Stimulated activated effector memory CD8-positive, alpha-beta T cell treated with anti-CD3 and anti-CD28 coated beads, Interleukin-12 subunit alpha, Interleukin-12 subunit beta, amount 100 ng/mL, for 72 hours (primary cell): ENCODE measurements at regions not wholly inside any gene's neighbourhood (a gene's known extent, or its start where the extent isn't known, plus 50 kb on each side); places are given as distances from the start of the nearest gene placed in this dataset.
A peak's percentile ranks its signal among the peaks of the same experiment; 100 is the strongest.

Experiments used
- ATAC-seq: fragments of 150-1000 bp; cut with Tn5 transposase; 2 replicates; pipeline ENCODE4 v1.10.0; 2021
- DNase-seq, 2 donors: peaks; one replicate each; pipeline ENCODE4 v3.0.0; 2021 to 2022; ENCODE audit warnings: low spot score in 2 of 2
- H3K27ac Mint-ChIP-seq: one replicate; pipeline ENCODE4 v1.8.0; 2022; ENCODE audit warnings: mild to moderate bottlenecking, mixed read lengths
- H3K36me3 Mint-ChIP-seq: one replicate; pipeline ENCODE4 v1.8.0; 2022; ENCODE audit warnings: mild to moderate bottlenecking, mixed read lengths
- H3K4me1 Mint-ChIP-seq: one replicate; pipeline ENCODE4 v1.8.0; 2022; ENCODE audit warnings: mixed read lengths
- H3K4me3 Mint-ChIP-seq: one replicate; pipeline ENCODE4 v1.8.0; 2022; ENCODE audit warnings: mild to moderate bottlenecking, mixed read lengths
- H3K9me3 Mint-ChIP-seq: one replicate; pipeline ENCODE4 v1.8.0; 2022; ENCODE audit warnings: mixed read lengths

- no peak overlapping the region for H3K4me3 Mint-ChIP-seq
- no peak for ATAC-seq
- H3K4me1 Mint-ChIP-seq, result no peaks in the 10 kb centered on the region
- no peaks in the 10 kb centered on the region for H3K36me3 Mint-ChIP-seq
- H3K9me3 Mint-ChIP-seq, result peaks cover 12% of the 10 kb centered on the region
- DNase-seq, result no peak
- no peak overlapping the region for H3K27ac Mint-ChIP-seq
Measured at GRCh38 chr4:60019946-60020345, 1180.2 kb upstream of the ADGRL3 start.

GRCh38 chr4:60020389-60020788 is 1179.7 kb upstream of the ADGRL3 start:
- H3K9me3 Mint-ChIP-seq, result peaks cover 14% of the 10 kb centered on the region
- no peaks in the 10 kb centered on the region for H3K36me3 Mint-ChIP-seq
- no peaks in the 10 kb centered on the region for H3K4me1 Mint-ChIP-seq
- no peak for DNase-seq
- no peak for ATAC-seq
- no peak overlapping the region for H3K27ac Mint-ChIP-seq
- H3K4me3 Mint-ChIP-seq, result no peak overlapping the region

- Mint-ChIP-seq H3K9me3 (peaks cover 16% of the 10 kb centered on the region), H3K27ac (no peak overlapping the region), H3K4me3 (no peak overlapping the region), H3K36me3 (no peaks in the 10 kb centered on the region), H3K4me1 (no peaks in the 10 kb centered on the region)
- ATAC-seq, result no peak
- DNase-seq, result no peak
Measured at GRCh38 chr4:60033826-60034225, 1166.3 kb upstream of the ADGRL3 start.

DNA sequence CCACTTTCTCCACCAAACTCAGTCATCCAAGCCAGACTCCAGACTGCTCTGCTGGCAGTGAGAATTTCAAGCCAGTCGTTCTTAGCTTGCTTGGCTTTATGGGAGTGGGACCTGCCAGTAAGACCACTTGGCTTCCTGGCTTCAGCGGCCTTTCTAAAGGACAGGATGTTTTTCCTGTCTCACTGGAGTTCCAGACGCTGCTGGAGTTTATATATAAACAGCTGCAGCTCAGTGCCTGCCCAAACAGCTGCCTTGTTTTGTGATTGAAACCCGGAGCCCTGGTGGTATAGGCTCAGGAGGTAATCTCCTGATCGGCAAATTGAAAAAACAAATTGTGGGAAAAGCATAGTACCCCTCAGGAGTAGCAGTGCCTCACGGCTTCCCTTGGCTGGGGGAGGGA is 1165.8 kb upstream of the ADGRL3 start:
- Mint-ChIP-seq H3K9me3 (peaks cover 14% of the 10 kb centered on the region), H3K36me3 (no peaks in the 10 kb centered on the region), H3K4me3 (no peak overlapping the region), H3K27ac (no peak overlapping the region), H3K4me1 (no peaks in the 10 kb centered on the region)
- ATAC-seq, result no peak
- DNase-seq, result no peak

DNA sequence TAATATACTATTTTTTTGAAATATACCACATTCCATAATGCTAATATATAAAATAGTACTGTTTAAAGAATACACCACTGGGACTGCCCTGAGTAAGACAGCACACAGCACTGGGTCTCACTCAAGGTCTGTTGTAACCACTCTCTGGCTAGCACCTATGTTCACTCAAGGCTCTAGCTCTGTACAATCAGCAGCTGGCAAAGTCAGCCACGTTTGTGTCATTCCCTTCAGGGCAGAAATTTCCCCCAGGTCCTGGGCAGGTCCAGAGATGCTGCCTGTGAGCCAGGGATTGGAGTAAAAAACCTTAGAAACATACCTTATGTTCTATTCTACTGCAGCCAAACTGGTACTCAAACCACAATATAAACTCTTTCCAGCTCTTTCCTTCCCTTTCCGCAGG is 1160.2 kb upstream of the ADGRL3 start:
- no peak for ATAC-seq
- H3K9me3 Mint-ChIP-seq, result peaks cover 16% of the 10 kb centered on the region
- no peak overlapping the region for H3K4me3 Mint-ChIP-seq

GRCh38 chr4:60042231-60042652 is 1157.9 kb upstream of the ADGRL3 start:
- no peak for DNase-seq
- H3K9me3 Mint-ChIP-seq, result peaks cover 16% of the 10 kb centered on the region
- H3K36me3 Mint-ChIP-seq, result no peaks in the 10 kb centered on the region
- H3K4me1 Mint-ChIP-seq, result no peaks in the 10 kb centered on the region
- no peak overlapping the region for H3K27ac Mint-ChIP-seq
- ATAC-seq, result peak; percentile 11
- H3K4me3 Mint-ChIP-seq, result no peak overlapping the region

More for the DNA sequence above, 1160.2 kb upstream of the ADGRL3 start:
- no peaks in the 10 kb centered on the region for H3K4me1 Mint-ChIP-seq
- no peak for DNase-seq
- H3K36me3 Mint-ChIP-seq, result no peaks in the 10 kb centered on the region
- no peak overlapping the region for H3K27ac Mint-ChIP-seq

GRCh38 chr4:60042941-60043340 is 1157.2 kb upstream of the ADGRL3 start:
- no peaks in the 10 kb centered on the region for H3K4me1 Mint-ChIP-seq
- H3K27ac Mint-ChIP-seq, result no peak overlapping the region
- peaks cover 12% of the 10 kb centered on the region for H3K9me3 Mint-ChIP-seq
- ATAC-seq (no peak), DNase-seq (no peak)
- H3K36me3 Mint-ChIP-seq, result no peaks in the 10 kb centered on the region
- no peak overlapping the region for H3K4me3 Mint-ChIP-seq

- Mint-ChIP-seq H3K27ac (no peak overlapping the region), H3K36me3 (peaks cover 6% of the 10 kb centered on the region), H3K4me1 (no peaks in the 10 kb centered on the region), H3K4me3 (no peak overlapping the region), H3K9me3 (peaks cover 17% of the 10 kb centered on the region)
- ATAC-seq (no peak), DNase-seq (no peak)
Measured at GRCh38 chr4:60078984-60079383, 1121.1 kb upstream of the ADGRL3 start.

DNA sequence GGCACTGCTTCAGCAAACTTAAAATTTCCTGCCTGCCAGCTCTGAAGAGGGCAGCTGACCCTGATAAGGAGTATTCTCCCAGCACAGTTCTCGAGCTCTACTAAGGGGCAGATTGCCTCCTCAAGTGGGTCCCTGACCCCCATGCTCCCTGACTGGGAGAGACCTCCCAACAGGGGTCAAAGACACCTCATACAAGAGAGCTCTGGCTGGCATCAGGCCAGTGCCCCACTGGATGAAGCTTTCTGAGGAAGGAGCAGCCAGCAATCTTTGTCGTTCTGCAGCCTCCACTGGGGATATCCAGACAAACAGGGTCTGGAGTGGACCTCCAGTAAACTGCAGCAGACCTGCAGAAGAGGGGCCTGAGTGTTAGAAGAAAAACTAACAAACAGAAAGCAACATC is 1118.3 kb upstream of the ADGRL3 start:
- H3K9me3 Mint-ChIP-seq, result peaks cover 28% of the 10 kb centered on the region
- no peak for DNase-seq
- ATAC-seq, result no peak
- peaks cover under 1% of the 10 kb centered on the region for H3K36me3 Mint-ChIP-seq
- no peak overlapping the region for H3K27ac Mint-ChIP-seq
- no peak overlapping the region for H3K4me3 Mint-ChIP-seq
- no peaks in the 10 kb centered on the region for H3K4me1 Mint-ChIP-seq

DNA sequence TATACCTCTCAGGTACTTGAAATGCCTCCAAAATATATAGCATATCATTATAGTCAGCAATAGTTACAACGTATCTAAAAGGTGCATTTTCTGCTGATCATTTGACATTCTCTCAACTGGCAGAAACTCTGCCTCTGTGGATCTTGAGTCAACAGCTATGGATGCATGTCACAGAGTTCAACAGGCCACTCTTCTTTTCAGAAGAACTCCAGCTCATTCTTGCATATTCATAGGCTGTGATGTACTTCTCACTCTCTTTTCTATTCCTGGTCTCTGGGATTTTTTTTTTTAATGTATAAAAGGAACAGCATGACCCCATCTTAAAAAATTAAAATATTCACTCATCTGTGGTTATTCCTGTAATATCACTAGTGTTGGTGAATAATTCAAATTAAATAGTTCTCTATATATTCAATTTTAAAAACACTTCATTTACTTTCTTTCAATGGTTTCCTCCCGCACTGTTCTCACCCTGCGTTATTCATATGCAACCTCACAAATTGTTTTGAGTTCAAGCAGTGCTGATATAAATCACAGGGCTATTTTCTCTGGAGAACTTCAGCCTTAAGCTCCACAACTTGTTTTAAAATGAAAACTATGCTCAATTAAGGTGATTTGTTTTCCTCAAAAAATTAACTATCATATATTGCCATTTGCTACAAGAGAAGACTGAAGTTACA is 1111.2 kb upstream of the ADGRL3 start:
- ATAC-seq (no peak), DNase-seq (no peak)
- no peak overlapping the region for H3K27ac Mint-ChIP-seq
- peaks cover 25% of the 10 kb centered on the region for H3K9me3 Mint-ChIP-seq
- no peaks in the 10 kb centered on the region for H3K36me3 Mint-ChIP-seq
- H3K4me1 Mint-ChIP-seq, result no peaks in the 10 kb centered on the region
- H3K4me3 Mint-ChIP-seq, result no peak overlapping the region

DNA sequence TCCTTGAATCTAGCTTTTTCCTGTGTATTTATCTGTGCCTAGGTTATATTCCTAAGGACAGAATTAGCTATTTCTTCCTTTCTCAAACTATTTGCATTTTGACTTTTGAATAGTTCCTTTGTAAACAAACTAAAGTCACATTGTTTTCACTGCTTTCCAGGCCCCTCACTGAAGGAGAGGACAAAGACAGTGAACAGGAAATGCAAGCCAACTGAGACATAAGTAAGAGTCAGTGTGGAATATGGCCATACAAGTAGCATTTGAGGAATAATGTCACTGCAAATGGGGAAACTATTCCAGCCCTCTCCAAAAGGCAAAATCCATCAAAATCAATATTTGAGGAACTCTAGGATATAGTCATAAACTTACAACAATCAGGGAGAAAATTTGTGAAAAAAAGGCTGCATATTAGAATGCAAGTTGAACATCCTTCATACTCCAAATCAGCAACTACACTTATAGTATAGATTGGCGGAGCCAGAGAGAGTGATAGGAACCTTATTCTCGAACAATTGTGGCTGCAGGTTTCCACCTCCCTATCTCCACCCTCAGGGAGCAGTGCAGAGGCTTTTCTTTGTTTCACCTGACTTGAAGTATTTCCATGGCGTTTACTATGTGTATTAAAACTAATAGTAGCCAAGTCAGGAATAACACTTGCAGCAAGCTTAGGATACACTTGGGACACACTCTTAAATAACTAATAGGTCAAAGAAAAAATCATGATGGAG is 1110.4 kb upstream of the ADGRL3 start:
- ATAC-seq (no peak), DNase-seq (no peak)
- Mint-ChIP-seq H3K4me1 (no peaks in the 10 kb centered on the region), H3K9me3 (peaks cover 20% of the 10 kb centered on the region), H3K27ac (no peak overlapping the region), H3K36me3 (no peaks in the 10 kb centered on the region), H3K4me3 (no peak overlapping the region)

DNA sequence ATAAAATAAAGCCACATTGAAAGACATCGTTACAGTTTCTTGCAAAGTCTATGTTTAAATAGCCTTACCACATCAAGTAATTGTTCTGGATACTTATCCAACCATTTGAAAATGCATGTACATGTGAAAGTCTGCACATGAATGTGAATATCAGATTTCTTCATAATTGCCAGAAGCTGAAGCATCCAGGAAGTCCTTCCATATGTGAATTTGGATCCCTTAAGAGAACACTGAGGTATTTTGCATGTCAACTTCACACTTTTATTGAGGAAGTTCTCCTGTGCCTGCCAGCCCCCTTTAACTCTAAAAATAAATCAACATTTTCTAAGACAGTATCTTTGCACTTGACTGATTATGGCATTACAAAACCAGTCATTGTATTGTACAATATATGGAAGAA is 1103.5 kb upstream of the ADGRL3 start:
- H3K4me3 Mint-ChIP-seq, result no peak overlapping the region
- DNase-seq (no peak), ATAC-seq (no peak)
- no peaks in the 10 kb centered on the region for H3K4me1 Mint-ChIP-seq
- no peak overlapping the region for H3K27ac Mint-ChIP-seq
- H3K36me3 Mint-ChIP-seq, result no peaks in the 10 kb centered on the region
- peaks cover 9% of the 10 kb centered on the region for H3K9me3 Mint-ChIP-seq

DNA sequence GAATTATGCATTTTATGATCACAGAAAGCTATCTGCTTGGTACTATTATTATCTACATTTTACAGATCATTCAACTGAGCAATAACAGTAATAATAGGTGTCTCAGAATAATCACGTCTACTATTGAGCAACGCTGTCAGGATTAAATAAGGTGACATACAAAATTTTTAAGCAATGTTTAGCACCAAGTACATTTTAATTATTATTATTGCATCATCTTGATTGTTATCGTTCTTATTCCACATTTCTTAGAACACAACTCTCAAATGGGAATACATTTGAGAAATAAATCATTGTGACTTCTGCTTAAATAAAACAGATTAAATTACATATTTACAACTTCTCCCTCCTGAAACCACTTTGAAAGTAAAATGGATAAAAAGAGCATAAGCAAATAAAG is 1083.5 kb upstream of the ADGRL3 start:
- H3K36me3 Mint-ChIP-seq, result no peaks in the 10 kb centered on the region
- H3K27ac Mint-ChIP-seq, result no peak overlapping the region
- ATAC-seq (no peak), DNase-seq (no peak)
- no peak overlapping the region for H3K4me3 Mint-ChIP-seq
- H3K4me1 Mint-ChIP-seq, result no peaks in the 10 kb centered on the region
- H3K9me3 Mint-ChIP-seq, result peaks cover 18% of the 10 kb centered on the region

DNA sequence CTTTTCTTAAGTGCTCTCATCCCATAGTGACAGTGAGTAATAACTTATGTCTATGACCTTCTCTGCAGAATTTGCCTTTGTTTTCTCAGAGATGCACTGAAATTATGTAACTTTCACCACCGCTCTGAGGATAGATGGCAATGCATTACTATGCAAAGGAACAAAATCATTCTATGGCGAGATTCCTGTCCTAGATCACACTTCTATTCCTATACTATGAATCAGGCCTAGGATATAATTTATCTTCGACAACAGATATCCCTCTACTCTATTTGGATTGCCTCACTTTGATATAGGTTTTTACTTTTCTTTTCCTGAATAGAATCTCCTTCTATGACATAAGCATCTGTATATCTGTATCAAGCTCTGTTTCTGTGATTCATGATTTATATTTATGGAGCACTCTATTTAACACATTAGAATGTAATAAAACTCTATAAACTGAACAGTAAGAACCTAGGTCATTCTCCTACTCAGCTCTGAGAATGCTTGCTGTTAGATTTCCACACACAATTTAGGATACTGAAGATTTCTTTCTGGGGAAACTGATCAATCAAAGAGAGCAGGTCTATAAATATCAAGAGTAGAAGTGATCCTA is 1082.3 kb upstream of the ADGRL3 start:
- Mint-ChIP-seq H3K9me3 (peaks cover 18% of the 10 kb centered on the region), H3K4me1 (no peaks in the 10 kb centered on the region), H3K27ac (no peak overlapping the region), H3K36me3 (no peaks in the 10 kb centered on the region), H3K4me3 (no peak overlapping the region)
- ATAC-seq (no peak), DNase-seq (no peak)

DNA sequence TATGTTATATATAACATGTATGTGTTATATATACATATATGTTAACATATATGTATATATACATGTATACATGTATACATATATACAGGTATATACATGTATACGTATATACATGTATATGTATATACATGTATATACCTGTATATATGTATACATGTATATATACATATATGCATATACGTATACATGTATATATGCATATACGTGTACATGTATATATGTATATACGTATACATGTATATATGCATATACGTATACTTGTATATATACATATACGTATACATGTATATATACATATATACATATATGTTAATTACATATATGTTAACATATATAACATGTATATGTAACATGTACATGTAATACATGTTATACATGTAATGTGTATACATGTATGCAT is 1077.3 kb upstream of the ADGRL3 start:
- no peak overlapping the region for H3K4me3 Mint-ChIP-seq
- no peak for ATAC-seq
- peaks cover 10% of the 10 kb centered on the region for H3K9me3 Mint-ChIP-seq
- no peak for DNase-seq
- H3K27ac Mint-ChIP-seq, result no peak overlapping the region
- H3K4me1 Mint-ChIP-seq, result no peaks in the 10 kb centered on the region
- H3K36me3 Mint-ChIP-seq, result no peaks in the 10 kb centered on the region

DNA sequence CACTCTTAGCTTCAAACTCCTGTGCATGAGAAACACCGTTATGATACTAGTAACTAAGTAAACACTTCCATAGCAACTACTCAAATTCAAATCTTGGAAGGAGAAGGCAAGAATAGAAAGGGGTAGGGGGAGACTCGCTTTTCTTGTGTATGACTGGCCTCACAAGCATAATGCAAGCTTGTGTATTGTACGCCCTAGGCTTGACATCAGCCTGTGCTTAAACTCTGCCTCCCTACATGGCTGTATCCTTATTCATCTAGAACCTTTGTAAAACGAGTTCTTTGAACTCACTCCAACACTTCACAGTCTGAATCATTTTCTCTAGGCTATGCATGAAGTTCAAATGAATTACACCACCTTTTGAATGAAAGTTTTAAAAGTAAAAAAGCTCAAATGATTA is 1071.2 kb upstream of the ADGRL3 start:
- H3K9me3 Mint-ChIP-seq, result peaks cover 18% of the 10 kb centered on the region
- H3K27ac Mint-ChIP-seq, result no peak overlapping the region
- no peak overlapping the region for H3K4me3 Mint-ChIP-seq
- no peaks in the 10 kb centered on the region for H3K4me1 Mint-ChIP-seq
- no peak for DNase-seq
- no peaks in the 10 kb centered on the region for H3K36me3 Mint-ChIP-seq
- ATAC-seq, result no peak
